ENCODE measurements at regions not wholly inside any gene's neighbourhood (a gene's known extent, or its start where the extent isn't known, plus 50 kb on each side); places are given as distances from the start of the nearest gene placed in this dataset.

DNA sequence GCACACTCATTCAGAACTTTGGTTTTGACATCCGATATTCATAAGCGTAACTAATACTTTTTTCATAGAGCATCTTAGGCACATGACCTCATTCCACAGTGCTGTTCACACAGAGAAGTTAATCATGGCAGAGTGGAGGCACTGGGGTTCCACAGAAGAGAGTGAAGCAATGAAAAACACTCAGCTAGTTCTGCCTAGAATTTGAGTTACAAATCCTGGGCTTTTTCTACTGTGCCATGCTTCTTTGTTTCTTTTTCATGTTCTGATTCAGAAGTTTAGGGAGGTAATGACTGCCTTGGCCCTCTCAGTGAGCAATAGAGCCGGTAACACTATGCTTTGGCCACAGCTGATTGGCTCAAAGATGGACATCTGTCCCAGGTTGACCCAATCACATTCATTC lies 176.1 kb upstream of the MITF start:
- Histone ChIP-seq H3K4me3 (no peak overlapping the region), H3K9me3 (no peaks in the 10 kb centered on the region), H3K4me1 (no peaks in the 10 kb centered on the region), H3K4me2 (no peak overlapping the region), H3K27ac (no peak overlapping the region)
- ChIA-PET POLR2A (no interaction called here), CTCF (no interaction called here)
- DNase-seq (ENCODE audit: low read depth in 1 of 2, low spot score in 1 of 2) (no peak), ATAC-seq (no peak), FAIRE-seq (no peak)
- 62% methylated on average over 3 of the region's 3 CpGs for WGBS (ENCODE audit: missing lambda C conversion rate)
- TF ChIP-seq CBX2 (IDR thresholded peaks at IDR 0.05; ENCODE audit: borderline replicate concordance, low read depth): no peak
- no peak for TF ChIP-seq FOSB (CRISPR knock-in tag; IDR thresholded peaks at IDR 0.05)
- TF ChIP-seq, protein P1, sequence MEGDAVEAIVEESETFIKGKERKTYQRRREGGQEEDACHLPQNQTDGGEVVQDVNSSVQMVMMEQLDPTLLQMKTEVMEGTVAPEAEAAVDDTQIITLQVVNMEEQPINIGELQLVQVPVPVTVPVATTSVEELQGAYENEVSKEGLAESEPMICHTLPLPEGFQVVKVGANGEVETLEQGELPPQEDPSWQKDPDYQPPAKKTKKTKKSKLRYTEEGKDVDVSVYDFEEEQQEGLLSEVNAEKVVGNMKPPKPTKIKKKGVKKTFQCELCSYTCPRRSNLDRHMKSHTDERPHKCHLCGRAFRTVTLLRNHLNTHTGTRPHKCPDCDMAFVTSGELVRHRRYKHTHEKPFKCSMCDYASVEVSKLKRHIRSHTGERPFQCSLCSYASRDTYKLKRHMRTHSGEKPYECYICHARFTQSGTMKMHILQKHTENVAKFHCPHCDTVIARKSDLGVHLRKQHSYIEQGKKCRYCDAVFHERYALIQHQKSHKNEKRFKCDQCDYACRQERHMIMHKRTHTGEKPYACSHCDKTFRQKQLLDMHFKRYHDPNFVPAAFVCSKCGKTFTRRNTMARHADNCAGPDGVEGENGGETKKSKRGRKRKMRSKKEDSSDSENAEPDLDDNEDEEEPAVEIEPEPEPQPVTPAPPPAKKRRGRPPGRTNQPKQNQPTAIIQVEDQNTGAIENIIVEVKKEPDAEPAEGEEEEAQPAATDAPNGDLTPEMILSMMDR (IDR thresholded peaks at IDR 0.05): no peak
- TF ChIP-seq MAFK (IDR thresholded peaks at IDR 0.05; ENCODE audit: partially characterized antibody): no peak
- TF ChIP-seq CHD2 (IDR thresholded peaks at IDR 0.05; ENCODE audit: low read length, partially characterized antibody): no peak
- TF ChIP-seq HOXA7 (CRISPR knock-in tag; IDR thresholded peaks at IDR 0.05): no peak
- TF ChIP-seq NFE2L2 (conservative IDR thresholded peaks at IDR 0.05; ENCODE audit: low read length): no peak
- no peak for TF ChIP-seq POLR2AphosphoS2 (conservative IDR thresholded peaks at IDR 0.05; ENCODE audit: low read length)
- TF ChIP-seq, protein P2, sequence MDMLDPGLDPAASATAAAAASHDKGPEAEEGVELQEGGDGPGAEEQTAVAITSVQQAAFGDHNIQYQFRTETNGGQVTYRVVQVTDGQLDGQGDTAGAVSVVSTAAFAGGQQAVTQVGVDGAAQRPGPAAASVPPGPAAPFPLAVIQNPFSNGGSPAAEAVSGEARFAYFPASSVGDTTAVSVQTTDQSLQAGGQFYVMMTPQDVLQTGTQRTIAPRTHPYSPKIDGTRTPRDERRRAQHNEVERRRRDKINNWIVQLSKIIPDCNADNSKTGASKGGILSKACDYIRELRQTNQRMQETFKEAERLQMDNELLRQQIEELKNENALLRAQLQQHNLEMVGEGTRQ (IDR thresholded peaks at IDR 0.05): no peak
- no peak for TF ChIP-seq CHD4 (IDR thresholded peaks at IDR 0.05; ENCODE audit: borderline replicate concordance)
- TF ChIP-seq ESRRA (IDR thresholded peaks at IDR 0.05; ENCODE audit: borderline replicate concordance, low read length): no peak
- no peak for TF ChIP-seq ZSCAN20 (CRISPR knock-in tag; IDR thresholded peaks at IDR 0.05)
- no peak for TF ChIP-seq EP300 (IDR thresholded peaks at IDR 0.05)
- TF ChIP-seq, protein P3, sequence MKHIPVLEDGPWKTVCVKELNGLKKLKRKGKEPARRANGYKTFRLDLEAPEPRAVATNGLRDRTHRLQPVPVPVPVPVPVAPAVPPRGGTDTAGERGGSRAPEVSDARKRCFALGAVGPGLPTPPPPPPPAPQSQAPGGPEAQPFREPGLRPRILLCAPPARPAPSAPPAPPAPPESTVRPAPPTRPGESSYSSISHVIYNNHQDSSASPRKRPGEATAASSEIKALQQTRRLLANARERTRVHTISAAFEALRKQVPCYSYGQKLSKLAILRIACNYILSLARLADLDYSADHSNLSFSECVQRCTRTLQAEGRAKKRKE (CRISPR knock-in tag; IDR thresholded peaks at IDR 0.05; ENCODE audit: low read depth): no peak
- TF ChIP-seq SREBF2 (IDR thresholded peaks at IDR 0.05): no peak

DNA sequence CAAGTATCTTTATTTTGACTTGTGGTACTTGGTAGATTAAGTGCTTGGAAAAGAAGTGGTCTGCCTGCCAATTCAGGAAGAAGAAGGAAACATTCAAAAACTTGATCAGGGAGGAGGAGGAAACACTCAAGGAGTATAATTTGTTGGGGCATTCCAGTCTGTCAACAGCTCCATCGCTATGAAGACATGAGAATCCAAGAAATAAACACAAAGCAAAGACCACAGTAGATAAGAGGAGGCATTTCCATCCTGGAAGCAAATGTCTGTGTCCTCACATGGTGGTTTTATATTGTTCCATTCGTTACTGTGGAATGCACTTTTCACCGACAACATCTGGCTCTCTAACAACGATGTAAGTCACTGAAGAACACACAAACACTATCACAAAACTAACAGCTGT lies 176.1 kb upstream of the FRMD4B start:
- DNase-seq (ENCODE audit: low read depth in 1 of 2, low spot score in 1 of 2) (no peak), ATAC-seq (no peak), FAIRE-seq (no peak)
- TF ChIP-seq ZSCAN20 (CRISPR knock-in tag; IDR thresholded peaks at IDR 0.05): no peak
- TF ChIP-seq TP53 (CRISPR knock-in tag; IDR thresholded peaks at IDR 0.05): no peak
- WGBS (ENCODE audit: missing lambda C conversion rate): 28% methylated on average over 4 of the region's 4 CpGs
- ChIA-PET POLR2A (no interaction called here), CTCF (no interaction called here)
- Histone ChIP-seq H3K4me2 (no peak overlapping the region), H3K9me3 (no peaks in the 10 kb centered on the region), H3K27ac (no peak overlapping the region), H3K4me1 (no peaks in the 10 kb centered on the region), H3K4me3 (no peak overlapping the region)

DNA sequence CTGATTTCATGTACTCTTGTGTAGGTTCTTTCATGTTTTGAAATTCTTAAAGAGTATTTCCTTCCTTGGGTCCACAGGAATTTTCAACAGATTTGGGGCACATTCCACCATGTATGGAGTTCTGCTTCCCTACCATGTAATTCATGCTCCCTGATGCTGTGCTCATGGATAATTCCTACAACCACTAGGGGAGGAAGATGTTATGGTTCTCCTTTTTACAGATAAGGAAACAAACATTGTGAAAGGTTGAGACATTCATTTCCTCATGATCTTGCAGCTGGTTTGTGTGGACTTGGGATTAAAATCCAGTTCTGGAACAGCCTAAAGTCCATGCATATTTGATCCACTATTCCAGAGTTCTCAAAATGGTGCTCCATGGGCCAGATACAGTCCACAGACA lies 174.9 kb upstream of the FRMD4B start:
- CTCF ChIA-PET: no interaction called here
- Histone ChIP-seq H3K27ac (no peak overlapping the region), H3K4me3 (no peak overlapping the region), H3K9me3 (no peaks in the 10 kb centered on the region), H3K4me1 (no peaks in the 10 kb centered on the region), H3K4me2 (no peak overlapping the region)
- ATAC-seq: no peak
- POLR2A ChIA-PET: no interaction called here
- FAIRE-seq: no peak
- DNase-seq (ENCODE audit: low read depth in 1 of 2, low spot score in 1 of 2): peak in 1 of 2 experiments; percentile 4
- TF ChIP-seq RARB (CRISPR knock-in tag; IDR thresholded peaks at IDR 0.05) (no peak), ZSCAN20 (CRISPR knock-in tag; IDR thresholded peaks at IDR 0.05) (no peak), CBX2 (IDR thresholded peaks at IDR 0.05; ENCODE audit: borderline replicate concordance, low read depth) (no peak), HEYL (CRISPR knock-in tag; IDR thresholded peaks at IDR 0.05) (no peak), CBX8 (IDR thresholded peaks at IDR 0.05) (no peak), POLR2AphosphoS2 (conservative IDR thresholded peaks at IDR 0.05; ENCODE audit: low read length) (no peak), BHLHE40 (IDR thresholded peaks at IDR 0.05; ENCODE audit: low read depth, low read length) (no peak), ESRRA (IDR thresholded peaks at IDR 0.05; ENCODE audit: borderline replicate concordance, low read length) (no peak), NR3C1 (IDR thresholded peaks at IDR 0.05) (no peak), TP53 (CRISPR knock-in tag; IDR thresholded peaks at IDR 0.05) (no peak), RFX5 (IDR thresholded peaks at IDR 0.05) (no peak), PHF8 (IDR thresholded peaks at IDR 0.05; ENCODE audit: borderline replicate concordance, low read depth) (no peak)
- TF ChIP-seq, protein P4, sequence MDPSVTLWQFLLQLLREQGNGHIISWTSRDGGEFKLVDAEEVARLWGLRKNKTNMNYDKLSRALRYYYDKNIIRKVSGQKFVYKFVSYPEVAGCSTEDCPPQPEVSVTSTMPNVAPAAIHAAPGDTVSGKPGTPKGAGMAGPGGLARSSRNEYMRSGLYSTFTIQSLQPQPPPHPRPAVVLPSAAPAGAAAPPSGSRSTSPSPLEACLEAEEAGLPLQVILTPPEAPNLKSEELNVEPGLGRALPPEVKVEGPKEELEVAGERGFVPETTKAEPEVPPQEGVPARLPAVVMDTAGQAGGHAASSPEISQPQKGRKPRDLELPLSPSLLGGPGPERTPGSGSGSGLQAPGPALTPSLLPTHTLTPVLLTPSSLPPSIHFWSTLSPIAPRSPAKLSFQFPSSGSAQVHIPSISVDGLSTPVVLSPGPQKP (IDR thresholded peaks at IDR 0.05; ENCODE audit: low read depth, low read length): no peak
- TF ChIP-seq, protein P1 (IDR thresholded peaks at IDR 0.05): no peak
- TF ChIP-seq, protein P5, sequence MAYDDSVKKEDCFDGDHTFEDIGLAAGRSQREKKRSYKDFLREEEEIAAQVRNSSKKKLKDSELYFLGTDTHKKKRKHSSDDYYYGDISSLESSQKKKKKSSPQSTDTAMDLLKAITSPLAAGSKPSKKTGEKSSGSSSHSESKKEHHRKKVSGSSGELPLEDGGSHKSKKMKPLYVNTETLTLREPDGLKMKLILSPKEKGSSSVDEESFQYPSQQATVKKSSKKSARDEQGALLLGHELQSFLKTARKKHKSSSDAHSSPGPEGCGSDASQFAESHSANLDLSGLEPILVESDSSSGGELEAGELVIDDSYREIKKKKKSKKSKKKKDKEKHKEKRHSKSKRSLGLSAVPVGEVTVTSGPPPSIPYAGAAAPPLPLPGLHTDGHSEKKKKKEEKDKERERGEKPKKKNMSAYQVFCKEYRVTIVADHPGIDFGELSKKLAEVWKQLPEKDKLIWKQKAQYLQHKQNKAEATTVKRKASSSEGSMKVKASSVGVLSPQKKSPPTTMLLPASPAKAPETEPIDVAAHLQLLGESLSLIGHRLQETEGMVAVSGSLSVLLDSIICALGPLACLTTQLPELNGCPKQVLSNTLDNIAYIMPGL (CRISPR knock-in tag; IDR thresholded peaks at IDR 0.05; ENCODE audit: borderline replicate concordance): no peak
- TF ChIP-seq, protein P2 (IDR thresholded peaks at IDR 0.05): no peak
